ENCODE measurements at regions not wholly inside any gene's neighbourhood (a gene's known extent, or its start where the extent isn't known, plus 50 kb on each side); places are given as distances from the start of the nearest gene placed in this dataset.

DNA sequence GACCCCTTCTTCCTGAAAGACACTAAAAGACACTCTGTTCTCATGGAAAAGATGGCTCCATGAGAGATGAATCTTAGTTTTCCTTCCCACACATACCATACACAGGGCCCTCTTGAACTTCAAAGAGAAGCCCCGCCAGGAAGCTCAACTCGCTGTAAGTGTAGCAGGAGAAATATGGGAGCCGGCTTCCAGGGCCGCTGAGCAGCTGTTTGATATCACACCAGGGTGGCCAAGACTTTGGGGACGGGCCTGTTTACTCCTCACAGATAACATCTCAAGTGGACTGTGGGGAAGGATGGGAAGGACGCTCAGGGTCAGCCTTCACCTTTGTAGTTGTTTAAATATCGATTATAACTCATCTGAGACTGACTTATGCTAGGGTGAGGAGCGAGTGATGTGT, 235.5 kb upstream of the TBX3 start:
- in situ Hi-C loops (cut with HindIII; ENCODE audit: low sequenced_read_pairs), result no loop called here
- DNase-seq (ENCODE audit: low read depth, low spot score), result no peak
- H3K4me3 ChIP-seq (ENCODE audit: low read depth, low read length), result no peak overlapping the region
- TF ChIP-seq, protein P1, sequence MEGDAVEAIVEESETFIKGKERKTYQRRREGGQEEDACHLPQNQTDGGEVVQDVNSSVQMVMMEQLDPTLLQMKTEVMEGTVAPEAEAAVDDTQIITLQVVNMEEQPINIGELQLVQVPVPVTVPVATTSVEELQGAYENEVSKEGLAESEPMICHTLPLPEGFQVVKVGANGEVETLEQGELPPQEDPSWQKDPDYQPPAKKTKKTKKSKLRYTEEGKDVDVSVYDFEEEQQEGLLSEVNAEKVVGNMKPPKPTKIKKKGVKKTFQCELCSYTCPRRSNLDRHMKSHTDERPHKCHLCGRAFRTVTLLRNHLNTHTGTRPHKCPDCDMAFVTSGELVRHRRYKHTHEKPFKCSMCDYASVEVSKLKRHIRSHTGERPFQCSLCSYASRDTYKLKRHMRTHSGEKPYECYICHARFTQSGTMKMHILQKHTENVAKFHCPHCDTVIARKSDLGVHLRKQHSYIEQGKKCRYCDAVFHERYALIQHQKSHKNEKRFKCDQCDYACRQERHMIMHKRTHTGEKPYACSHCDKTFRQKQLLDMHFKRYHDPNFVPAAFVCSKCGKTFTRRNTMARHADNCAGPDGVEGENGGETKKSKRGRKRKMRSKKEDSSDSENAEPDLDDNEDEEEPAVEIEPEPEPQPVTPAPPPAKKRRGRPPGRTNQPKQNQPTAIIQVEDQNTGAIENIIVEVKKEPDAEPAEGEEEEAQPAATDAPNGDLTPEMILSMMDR (IDR thresholded peaks at IDR 0.05; ENCODE audit: low read depth, low read length), result no peak

DNA sequence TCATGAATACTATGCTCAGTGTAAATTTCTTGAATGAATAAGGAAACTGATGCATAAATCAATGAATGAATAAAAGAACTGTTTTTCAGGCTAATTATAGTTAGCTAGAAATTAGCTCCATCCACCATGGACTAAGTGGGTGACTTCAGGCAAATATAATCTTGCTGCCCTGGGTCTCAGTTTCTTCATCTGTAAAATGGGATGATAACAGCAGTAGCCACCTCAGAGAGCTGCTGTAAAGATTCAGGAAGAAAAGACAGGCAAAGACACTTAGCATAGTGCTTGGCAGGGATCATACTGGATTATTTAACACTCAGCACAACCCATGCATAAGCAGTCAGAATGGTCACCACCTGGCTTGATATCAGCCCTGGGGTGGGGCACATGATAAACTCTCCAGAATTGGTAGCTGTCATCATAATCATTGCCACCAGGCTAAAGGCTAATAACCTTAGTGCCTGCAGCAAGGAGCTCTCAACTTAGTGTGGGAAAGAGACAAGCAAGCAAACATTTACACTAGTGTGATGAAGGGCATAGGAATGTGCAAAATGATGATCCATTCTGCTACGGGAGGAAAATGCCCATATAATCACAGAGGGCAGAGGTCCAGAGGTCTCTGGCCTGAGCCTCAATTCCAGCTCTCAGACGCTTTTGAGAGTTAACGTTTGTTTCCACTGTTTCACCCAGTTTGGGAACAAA, 234.7 kb upstream of the TBX3 start:
- in situ Hi-C loops (cut with HindIII; ENCODE audit: low sequenced_read_pairs), result no loop called here
- TF ChIP-seq, protein P1 (IDR thresholded peaks at IDR 0.05; ENCODE audit: low read depth, low read length), result no peak
- DNase-seq (ENCODE audit: low read depth, low spot score), result peak; percentile 61
- no peak overlapping the region for H3K4me3 ChIP-seq (ENCODE audit: low read depth, low read length)

DNA sequence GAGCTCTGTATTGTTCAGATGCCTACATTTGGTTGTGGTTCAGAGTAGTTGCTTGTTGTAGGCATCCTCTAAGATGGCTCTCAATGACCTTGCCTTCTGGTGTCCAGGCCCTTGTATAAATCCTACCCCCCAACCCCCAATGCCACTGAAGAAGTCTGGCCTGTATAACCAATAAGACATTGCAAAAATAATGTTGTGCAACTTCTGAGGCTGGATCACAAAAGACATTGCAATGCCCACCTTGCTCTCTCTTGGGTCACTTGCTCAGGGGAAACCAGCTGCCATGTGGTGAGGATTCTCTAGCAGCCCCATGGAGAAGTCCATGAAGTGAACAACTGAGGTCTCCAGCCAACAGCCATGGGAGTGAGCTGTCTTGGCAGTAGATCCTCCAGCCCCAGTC, 234.0 kb upstream of the TBX3 start:
- in situ Hi-C loops (cut with HindIII; ENCODE audit: low sequenced_read_pairs), result no loop called here
- TF ChIP-seq, protein P1 (IDR thresholded peaks at IDR 0.05; ENCODE audit: low read depth, low read length), result no peak

DNA sequence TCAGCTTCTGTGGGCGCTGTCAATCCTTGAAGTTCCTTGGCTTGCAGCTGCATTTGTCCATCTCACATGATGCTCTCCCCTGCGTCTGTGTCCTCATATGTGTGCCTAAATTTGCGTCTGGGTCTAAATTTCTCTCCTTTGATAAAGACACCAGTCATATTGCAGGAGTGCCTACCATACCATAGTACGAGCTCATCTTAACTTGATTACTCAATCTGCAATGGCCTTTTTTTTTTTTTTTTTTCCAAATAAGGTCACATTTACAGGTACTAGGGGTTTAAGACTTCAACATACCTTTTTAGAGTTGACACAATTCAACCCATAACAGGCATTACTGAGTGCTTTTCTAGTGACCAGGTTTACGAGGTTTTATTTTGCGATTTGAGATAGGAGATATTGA, 233.3 kb upstream of the TBX3 start:
- H3K4me3 ChIP-seq (ENCODE audit: low read depth, low read length), result no peak overlapping the region
- TF ChIP-seq, protein P1 (IDR thresholded peaks at IDR 0.05; ENCODE audit: low read depth, low read length), result no peak
- in situ Hi-C loops (cut with HindIII; ENCODE audit: low sequenced_read_pairs), result no loop called here
- no peak for DNase-seq (ENCODE audit: low read depth, low spot score)

More for the DNA sequence above, 234.0 kb upstream of the TBX3 start:
- DNase-seq (ENCODE audit: low read depth, low spot score), result no peak
- H3K4me3 ChIP-seq (ENCODE audit: low read depth, low read length), result no peak overlapping the region

DNA sequence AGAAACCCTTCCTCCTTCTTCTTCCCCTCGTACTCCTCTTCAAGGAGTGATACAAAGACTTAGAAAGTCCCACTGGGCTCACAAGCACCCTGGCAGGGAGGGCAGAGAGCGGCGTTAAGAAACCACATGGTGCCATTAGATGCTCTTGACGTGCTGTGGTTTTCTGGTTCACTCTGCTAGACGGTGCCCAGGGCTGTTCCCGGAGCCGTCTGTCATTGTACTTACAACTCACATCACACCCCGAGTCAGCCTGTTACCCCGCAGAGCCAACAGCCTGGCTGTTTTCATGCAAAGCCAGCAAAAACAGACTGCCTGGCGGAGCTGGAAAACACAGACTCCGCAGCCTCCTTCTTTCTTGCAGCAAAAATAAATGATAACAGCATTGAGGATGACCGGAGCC, 232.6 kb upstream of the TBX3 start:
- peak; percentile 68 for DNase-seq (ENCODE audit: low read depth, low spot score)
- no peak overlapping the region for H3K4me3 ChIP-seq (ENCODE audit: low read depth, low read length)
- in situ Hi-C loops (cut with HindIII; ENCODE audit: low sequenced_read_pairs), result no loop called here
- TF ChIP-seq, protein P1 (IDR thresholded peaks at IDR 0.05; ENCODE audit: low read depth, low read length), result no peak

DNA sequence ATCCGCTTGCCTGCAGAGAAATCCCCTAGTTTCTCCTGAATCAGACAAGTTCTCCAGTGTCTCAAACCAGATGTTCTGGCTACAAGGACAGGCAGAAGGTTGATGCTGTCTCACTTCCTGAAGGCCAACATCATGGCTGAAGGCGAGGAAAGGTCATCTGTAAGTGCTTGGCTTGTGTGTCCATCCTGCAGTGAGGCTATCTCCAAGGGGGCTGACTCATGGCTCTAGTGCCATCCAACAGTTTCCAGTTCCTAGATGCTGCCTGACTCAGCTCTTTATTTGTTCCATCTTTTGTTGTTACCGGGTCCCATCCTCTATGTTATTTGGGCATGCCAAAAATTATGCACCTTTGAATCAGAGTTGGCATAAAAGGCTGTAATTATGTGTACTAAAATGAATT, 232.1 kb upstream of the TBX3 start:
- in situ Hi-C loops (cut with HindIII; ENCODE audit: low sequenced_read_pairs), result no loop called here
- no peak overlapping the region for H3K4me3 ChIP-seq (ENCODE audit: low read depth, low read length)
- TF ChIP-seq, protein P1 (IDR thresholded peaks at IDR 0.05; ENCODE audit: low read depth, low read length), result no peak
- DNase-seq (ENCODE audit: low read depth, low spot score), result peak; percentile 74

Measured in astrocyte of the spinal cord (primary cell).